Spleen (tissue), 11 donors: ENCODE measurements at regions not wholly inside any gene's neighbourhood (a gene's known extent, or its start where the extent isn't known, plus 50 kb on each side); places are given as distances from the start of the nearest gene placed in this dataset.

Experiments
- DNase-seq: peaks from one replicate; pipeline ENCODE4 v3.0.0-alpha.2; 2020
- H3K27ac ChIP-seq, 8 donors: fragments of 200-600 bp; sonication (generic) in 7 of 8; 1 replicate in 4 of 8; 2 replicates in 4 of 8; pipeline versions ENCODE4 v1.5.0 to v1.8.0; 2016 to 2021; ENCODE audit warnings: inconsistent platforms in 4 of 8, mild to moderate bottlenecking in 4 of 8, moderate library complexity in 1 of 8
- H3K27me3 ChIP-seq, 7 donors: fragments of 200-600 bp; sonication (generic) in 6 of 7; replicated peaks in 1 of 7; 1 replicate in 4 of 7; 2 replicates in 3 of 7; pipeline versions ENCODE4 v1.5.0 to v1.8.0; 2016 to 2021; ENCODE audit warnings: inconsistent platforms in 3 of 7, mild to moderate bottlenecking in 1 of 7
- H3K36me3 ChIP-seq, 6 donors: fragments of 200-600 bp; sonication (generic) in 5 of 6; 1 replicate in 4 of 6; 2 replicates in 2 of 6; pipeline versions ENCODE4 v1.5.0 to v1.8.0; 2016 to 2021; ENCODE audit warnings: inconsistent platforms in 2 of 6
- H3K4me1 ChIP-seq, 6 donors: fragments of 200-600 bp; sonication (generic) in 5 of 6; 1 replicate in 3 of 6; 2 replicates in 3 of 6; pipeline versions ENCODE4 v1.5.0 to v1.8.0; 2016 to 2021; ENCODE audit warnings: inconsistent platforms in 3 of 6
- H3K4me3 ChIP-seq, 8 donors: fragments of 200-600 bp; sonication (generic) in 7 of 8; 1 replicate in 4 of 8; 2 replicates in 4 of 8; pipeline versions ENCODE4 v1.5.0 to v1.8.0; 2016 to 2021; ENCODE audit warnings: inconsistent platforms in 4 of 8, mild to moderate bottlenecking in 4 of 8, moderate library complexity in 2 of 8
- H3K9me3 ChIP-seq, 8 donors: fragments of 200-600 bp; sonication (generic) in 7 of 8; 1 replicate in 4 of 8; 2 replicates in 4 of 8; pipeline versions ENCODE4 v1.5.0 to v1.8.0; 2016 to 2021; ENCODE audit warnings: inconsistent platforms in 4 of 8
- POLR2A ChIP-seq, 3 donors: fragments of 450-650 bp; IDR thresholded peaks; one replicate each; pipeline ENCODE4 v1.5.1; 2017; ENCODE audit warnings: antibody characterized with exemption in 3 of 3, mild to moderate bottlenecking in 1 of 3
- POLR2AphosphoS5 ChIP-seq, 3 donors: sonication (generic); formaldehyde crosslinking; IDR thresholded peaks; one replicate each; pipeline ENCODE4 v1.5.1; 2017; ENCODE audit warnings: antibody characterized with exemption in 3 of 3
- WGBS, 5 donors: extraction: QIAGEN DNeasy Blood & Tissue Kit in 3 of 5; methylation state at CpG; one replicate each; pipeline versions ENCODE4 v1.1.5 to v1.1.7; 2013 to 2018; 5-methylcytosine and 5-hydroxymethylcytosine counted together
- intact Hi-C: fragments of 100-400 bp; cut with DNase I; formaldehyde crosslinking; loops from one replicate; pipeline ENCODE4 v1.15.0; 2023; ENCODE audit warnings: low total_unique reads
- TF ChIP-seq, protein P1 (sequence below), 11 experiments: fragments of 200-600 bp in 7 of 11; fragments of 450-650 bp in 4 of 11; sonication (generic) in 4 of 11; IDR thresholded peaks in 8 of 11; conservative IDR thresholded peaks in 3 of 11; 1 replicate in 7 of 11; 2 replicates in 4 of 11; pipeline versions ENCODE4 v1.4.0 to v1.8.0; 2016 to 2021; ENCODE audit warnings: antibody characterized with exemption in 11 of 11, inconsistent platforms in 4 of 11, mild to moderate bottlenecking in 1 of 11
- donor health status: healthy with polysubstance abuse.
- donor health status: DM: no; HTN: no; CAD: no; lungs with moderate emphysema.
- donor health status: DM: no; HTN: no; CAD: no.
- donor health status: Bipolar disorder and iron deficiency.
- donor health status: healthy.
- donor health status: DM: no; HTN: no; CAD: no.
- donor health status: DM: yes; HTN: yes; CAD: no.

- no peak for DNase-seq
- H3K27me3 ChIP-seq = no peaks in the 10 kb centered on the region
- H3K36me3 ChIP-seq = no peaks in the 10 kb centered on the region
- TF ChIP-seq POLR2A (IDR thresholded peaks at IDR 0.05) (no peak), POLR2AphosphoS5 (IDR thresholded peaks at IDR 0.05) (no peak)
- TF ChIP-seq, protein P1, sequence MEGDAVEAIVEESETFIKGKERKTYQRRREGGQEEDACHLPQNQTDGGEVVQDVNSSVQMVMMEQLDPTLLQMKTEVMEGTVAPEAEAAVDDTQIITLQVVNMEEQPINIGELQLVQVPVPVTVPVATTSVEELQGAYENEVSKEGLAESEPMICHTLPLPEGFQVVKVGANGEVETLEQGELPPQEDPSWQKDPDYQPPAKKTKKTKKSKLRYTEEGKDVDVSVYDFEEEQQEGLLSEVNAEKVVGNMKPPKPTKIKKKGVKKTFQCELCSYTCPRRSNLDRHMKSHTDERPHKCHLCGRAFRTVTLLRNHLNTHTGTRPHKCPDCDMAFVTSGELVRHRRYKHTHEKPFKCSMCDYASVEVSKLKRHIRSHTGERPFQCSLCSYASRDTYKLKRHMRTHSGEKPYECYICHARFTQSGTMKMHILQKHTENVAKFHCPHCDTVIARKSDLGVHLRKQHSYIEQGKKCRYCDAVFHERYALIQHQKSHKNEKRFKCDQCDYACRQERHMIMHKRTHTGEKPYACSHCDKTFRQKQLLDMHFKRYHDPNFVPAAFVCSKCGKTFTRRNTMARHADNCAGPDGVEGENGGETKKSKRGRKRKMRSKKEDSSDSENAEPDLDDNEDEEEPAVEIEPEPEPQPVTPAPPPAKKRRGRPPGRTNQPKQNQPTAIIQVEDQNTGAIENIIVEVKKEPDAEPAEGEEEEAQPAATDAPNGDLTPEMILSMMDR (IDR thresholded peaks at IDR 0.05 in 8 of 11, conservative IDR thresholded peaks at IDR 0.05 in 3 of 11) = no peak
- intact Hi-C loops = no loop called here
- no peaks in the 10 kb centered on the region for H3K9me3 ChIP-seq
- no peak overlapping the region for H3K4me3 ChIP-seq
- no peak overlapping the region for H3K27ac ChIP-seq
- H3K4me1 ChIP-seq = no peaks in the 10 kb centered on the region
- 76 to 93% (median 89%) methylated on average over 5 of the region's 5 CpGs for WGBS, 5 donors
Measured at GRCh38 chr16:65648101-65648500, 526.2 kb upstream of the CDH11 start.

DNA sequence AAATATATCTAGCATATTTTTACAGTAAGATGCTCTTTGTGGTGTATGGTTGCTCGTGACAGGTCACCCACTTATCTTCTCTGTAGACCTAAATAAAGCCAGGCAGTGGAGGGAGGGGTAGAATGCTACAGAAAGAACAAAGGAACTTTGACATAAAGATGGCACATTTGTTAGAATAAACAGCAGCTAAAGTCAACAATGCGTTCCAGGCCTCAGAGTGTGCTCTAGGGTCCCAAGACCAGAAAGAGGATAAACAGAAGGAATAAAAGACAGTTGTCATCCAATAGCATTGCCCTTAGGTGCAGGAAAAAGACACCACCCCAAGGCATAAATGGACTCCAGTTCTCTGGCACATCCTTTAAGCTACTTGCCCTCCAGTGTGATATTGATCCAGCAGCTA, 523.0 kb upstream of the CDH11 start:
- Histone ChIP-seq H3K9me3 (no peaks in the 10 kb centered on the region), H3K4me3 (no peak overlapping the region), H3K36me3 (no peaks in the 10 kb centered on the region), H3K4me1 (no peaks in the 10 kb centered on the region), H3K27me3 (no peaks in the 10 kb centered on the region), H3K27ac (no peak overlapping the region)
- TF ChIP-seq POLR2AphosphoS5 (IDR thresholded peaks at IDR 0.05) = no peak
- TF ChIP-seq, protein P1 (IDR thresholded peaks at IDR 0.05 in 8 of 11, conservative IDR thresholded peaks at IDR 0.05 in 3 of 11) = no peak
- TF ChIP-seq POLR2A (IDR thresholded peaks at IDR 0.05) = no peak
- WGBS, 5 donors = 80 to 93% (median 82%) methylated on average over 2 of the region's 2 CpGs
- no peak for DNase-seq
- intact Hi-C loops = no loop called here

DNA sequence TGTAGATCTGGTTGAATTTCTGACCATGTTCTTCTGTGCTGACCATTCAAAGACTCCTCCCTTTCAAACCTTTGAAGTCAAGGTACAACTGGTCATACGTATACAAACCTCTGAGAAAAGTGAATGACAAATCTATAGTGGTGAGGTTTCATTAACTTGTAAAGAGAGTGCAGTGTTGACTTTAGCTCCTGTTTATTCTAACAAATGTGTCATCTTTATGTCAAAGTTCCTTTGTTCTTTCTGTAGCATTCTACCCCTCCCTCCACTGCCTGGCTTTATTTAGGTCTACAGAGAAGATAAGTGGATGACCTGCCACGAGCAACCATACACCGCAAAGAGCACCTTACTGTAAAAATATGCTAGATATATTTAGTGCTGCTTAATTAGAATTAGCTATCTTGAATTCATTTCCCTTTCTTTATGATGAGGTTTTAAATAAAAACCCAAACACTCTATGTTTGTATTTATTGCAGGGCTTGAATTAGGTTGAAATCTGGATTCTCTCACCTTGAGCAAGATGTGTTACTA, 520.0 kb upstream of the CDH11 start:
- Histone ChIP-seq H3K4me3 (no peak overlapping the region), H3K27me3 (no peaks in the 10 kb centered on the region), H3K36me3 (no peaks in the 10 kb centered on the region), H3K9me3 (no peaks in the 10 kb centered on the region), H3K4me1 (no peaks in the 10 kb centered on the region), H3K27ac (no peak overlapping the region)
- TF ChIP-seq POLR2AphosphoS5 (IDR thresholded peaks at IDR 0.05) = no peak
- TF ChIP-seq, protein P1 (IDR thresholded peaks at IDR 0.05 in 8 of 11, conservative IDR thresholded peaks at IDR 0.05 in 3 of 11) = no peak
- TF ChIP-seq POLR2A (IDR thresholded peaks at IDR 0.05) = no peak
- no peak for DNase-seq
- intact Hi-C loops = no loop called here
- WGBS, 5 donors = 91 to 96% (median 92%) methylated on average over 3 of the region's 3 CpGs

DNA sequence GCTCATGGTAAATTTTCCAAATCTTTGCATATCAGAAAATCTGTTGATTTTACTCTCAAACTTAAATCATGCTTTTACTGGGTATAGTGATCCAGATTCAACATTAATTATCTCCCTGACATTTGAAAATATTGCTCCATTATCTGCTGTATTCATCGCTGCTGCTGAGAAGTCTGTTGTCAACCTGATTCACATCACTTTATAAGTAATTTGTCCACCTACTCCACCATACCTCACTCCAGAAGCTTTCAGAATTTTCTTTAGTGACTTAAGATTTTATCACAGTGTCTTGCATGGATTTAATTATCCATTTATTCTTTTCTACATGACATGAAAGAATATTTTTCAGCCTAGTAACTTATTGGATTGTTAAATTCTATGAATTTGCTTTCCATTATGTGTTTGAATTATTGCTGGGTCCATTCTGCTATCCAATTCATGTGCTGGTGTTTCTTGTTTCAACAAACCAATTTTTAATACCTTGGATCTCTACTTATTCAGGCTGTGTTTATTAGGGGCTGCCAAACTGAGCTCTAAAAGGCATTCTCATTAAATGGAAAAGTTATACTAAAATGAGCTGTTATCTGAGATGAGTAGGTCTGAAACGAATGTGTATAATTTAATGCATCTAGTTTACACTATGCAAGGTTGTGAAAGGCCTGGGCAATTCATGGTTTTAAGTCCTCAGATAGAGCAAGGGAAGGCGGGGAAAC, 519.3 kb upstream of the CDH11 start:
- intact Hi-C loops = no loop called here
- WGBS, 5 donors = 77 to 93% (median 85%) methylated on average over 3 of the region's 3 CpGs
- TF ChIP-seq POLR2AphosphoS5 (IDR thresholded peaks at IDR 0.05) = no peak
- TF ChIP-seq POLR2A (IDR thresholded peaks at IDR 0.05) = no peak
- TF ChIP-seq, protein P1 (IDR thresholded peaks at IDR 0.05 in 8 of 11, conservative IDR thresholded peaks at IDR 0.05 in 3 of 11) = no peak
- no peak for DNase-seq
- H3K27ac ChIP-seq = no peak overlapping the region
- no peaks in the 10 kb centered on the region for H3K4me1 ChIP-seq
- no peaks in the 10 kb centered on the region for H3K36me3 ChIP-seq
- no peaks in the 10 kb centered on the region for H3K9me3 ChIP-seq
- H3K4me3 ChIP-seq = no peak overlapping the region
- no peaks in the 10 kb centered on the region for H3K27me3 ChIP-seq
